ENCODE measurements at regions not wholly inside any gene's neighbourhood (a gene's known extent, or its start where the extent isn't known, plus 50 kb on each side); places are given as distances from the start of the nearest gene placed in this dataset.

GRCh38 chr4:170259631-170260153 is 169.9 kb upstream of the AADAT start:
- TF ChIP-seq ZNF274 (IDR thresholded peaks at IDR 0.05; ENCODE audit: low read depth, low read length) (no peak), SUZ12 (IDR thresholded peaks at IDR 0.05; ENCODE audit: extremely low read depth, insufficient read depth, insufficient read length) (no peak), YY1 (IDR thresholded peaks at IDR 0.05; ENCODE audit: insufficient read depth, insufficient read length) (no peak)

Data from NT2/D1 (cell line).